OCI-LY3 (cell line): ENCODE measurements at regions not wholly inside any gene's neighbourhood (a gene's known extent, or its start where the extent isn't known, plus 50 kb on each side); places are given as distances from the start of the nearest gene placed in this dataset.

Source experiments
- H2AFZ ChIP-seq: fragments of 200-600, 300-600 bp; shearing (Covaris generic); 2 replicates; pipeline ENCODE4 v1.6.0; 2014; ENCODE audit warnings: antibody characterized with exemption, low read depth, low read length
- H3K27ac ChIP-seq: fragments of 200-600, 300-600 bp; sonication (generic); 2 replicates; pipeline ENCODE4 v1.5.1; 2014; ENCODE audit warnings: mild to moderate bottlenecking, low read length, moderate library complexity, mixed read lengths
- H3K27me3 ChIP-seq: fragments of 200-600, 300-600 bp; sonication (generic); 2 replicates; pipeline ENCODE4 v1.6.1; 2014; ENCODE audit warnings: low read depth, low read length, mixed read lengths
- H3K36me3 ChIP-seq: fragments of 200-600, 300-600 bp; sonication (generic); replicated peaks from 2 replicates; pipeline ENCODE3; 2014; ENCODE audit warnings: low read depth, low read length, mixed read lengths
- H3K4me1 ChIP-seq: fragments of 300-600, 200-600 bp; sonication (generic); 2 replicates; pipeline ENCODE4 v1.6.1; 2014; ENCODE audit warnings: low read length, mixed read lengths
- H3K4me2 ChIP-seq: fragments of 200-600, 300-600 bp; sonication (generic); 2 replicates; pipeline ENCODE4 v1.6.1; 2014; ENCODE audit warnings: low read length, mixed read lengths
- H3K4me3 ChIP-seq: fragments of 300-600, 200-600 bp; sonication (generic); 2 replicates; pipeline ENCODE4 v1.5.1; 2014; ENCODE audit warnings: antibody characterized with exemption, mild to moderate bottlenecking, low read length, moderate library complexity
- H3K79me2 ChIP-seq: fragments of 300-600, 200-600 bp; shearing (Covaris generic); 2 replicates; pipeline ENCODE4 v1.6.1; 2014; ENCODE audit warnings: mild to moderate bottlenecking, low read length, mixed read lengths
- H3K9ac ChIP-seq: fragments of 300-600, 200-600 bp; shearing (Covaris generic); 2 replicates; pipeline ENCODE4 v1.6.0; 2014; ENCODE audit warnings: mild to moderate bottlenecking, low read length, moderate library complexity
- H3K9me3 ChIP-seq: fragments of 200-600, 300-600 bp; shearing (Covaris generic); 2 replicates; pipeline ENCODE4 v1.6.1; 2014; ENCODE audit warnings: low read length, mixed read lengths; ENCODE audit not compliant: insufficient read depth
- H4K20me1 ChIP-seq: fragments of 200-600, 300-600 bp; sonication (generic); 2 replicates; pipeline ENCODE4 v1.6.1; 2016; ENCODE audit warnings: low read length, mixed read lengths; ENCODE audit not compliant: insufficient read depth
- EZH2phosphoT487 ChIP-seq: fragments of 200-600 bp; shearing (Covaris generic); IDR thresholded peaks from 2 replicates; pipeline ENCODE4 v1.6.1; 2018; ENCODE audit warnings: antibody characterized with exemption, mixed run types, low read depth
- TF ChIP-seq, protein P1 (sequence below): fragments of 200-600, 300-600 bp; sonication (generic); IDR thresholded peaks from 2 replicates; pipeline ENCODE4 v1.5.1; 2014; ENCODE audit warnings: antibody characterized with exemption, low read length, low read depth

DNA sequence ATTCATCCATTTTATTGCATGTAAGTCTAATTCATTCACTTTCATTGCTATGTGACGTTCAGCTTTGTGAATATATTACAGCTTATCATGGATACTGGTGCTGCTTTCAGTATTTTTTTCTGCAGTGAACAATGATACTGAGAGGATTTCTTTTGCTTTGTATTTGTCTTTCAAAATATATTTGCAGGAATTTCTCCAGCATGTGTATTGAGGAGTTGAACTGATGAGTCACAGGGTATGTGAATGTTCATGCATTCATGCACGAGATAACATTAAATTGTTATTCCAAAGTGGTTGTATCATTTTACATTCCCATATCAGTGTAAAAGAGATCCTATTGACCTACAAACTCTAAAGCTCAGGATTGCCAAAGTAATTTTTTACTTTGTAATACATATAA, 283.8 kb upstream of the ARSJ start:
- Histone ChIP-seq H3K4me3 (no peak overlapping the region), H3K9me3 (no peaks in the 10 kb centered on the region), H3K4me2 (no peak overlapping the region), H3K27me3 (no peaks in the 10 kb centered on the region), H2AFZ (no peak overlapping the region), H3K27ac (no peak overlapping the region), H4K20me1 (no peaks in the 10 kb centered on the region), H3K4me1 (no peaks in the 10 kb centered on the region), H3K9ac (no peak overlapping the region), H3K79me2 (no peaks in the 10 kb centered on the region), H3K36me3 (no peaks in the 10 kb centered on the region)
- no peak for TF ChIP-seq EZH2phosphoT487
- TF ChIP-seq, protein P1, sequence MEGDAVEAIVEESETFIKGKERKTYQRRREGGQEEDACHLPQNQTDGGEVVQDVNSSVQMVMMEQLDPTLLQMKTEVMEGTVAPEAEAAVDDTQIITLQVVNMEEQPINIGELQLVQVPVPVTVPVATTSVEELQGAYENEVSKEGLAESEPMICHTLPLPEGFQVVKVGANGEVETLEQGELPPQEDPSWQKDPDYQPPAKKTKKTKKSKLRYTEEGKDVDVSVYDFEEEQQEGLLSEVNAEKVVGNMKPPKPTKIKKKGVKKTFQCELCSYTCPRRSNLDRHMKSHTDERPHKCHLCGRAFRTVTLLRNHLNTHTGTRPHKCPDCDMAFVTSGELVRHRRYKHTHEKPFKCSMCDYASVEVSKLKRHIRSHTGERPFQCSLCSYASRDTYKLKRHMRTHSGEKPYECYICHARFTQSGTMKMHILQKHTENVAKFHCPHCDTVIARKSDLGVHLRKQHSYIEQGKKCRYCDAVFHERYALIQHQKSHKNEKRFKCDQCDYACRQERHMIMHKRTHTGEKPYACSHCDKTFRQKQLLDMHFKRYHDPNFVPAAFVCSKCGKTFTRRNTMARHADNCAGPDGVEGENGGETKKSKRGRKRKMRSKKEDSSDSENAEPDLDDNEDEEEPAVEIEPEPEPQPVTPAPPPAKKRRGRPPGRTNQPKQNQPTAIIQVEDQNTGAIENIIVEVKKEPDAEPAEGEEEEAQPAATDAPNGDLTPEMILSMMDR, result no peak

DNA sequence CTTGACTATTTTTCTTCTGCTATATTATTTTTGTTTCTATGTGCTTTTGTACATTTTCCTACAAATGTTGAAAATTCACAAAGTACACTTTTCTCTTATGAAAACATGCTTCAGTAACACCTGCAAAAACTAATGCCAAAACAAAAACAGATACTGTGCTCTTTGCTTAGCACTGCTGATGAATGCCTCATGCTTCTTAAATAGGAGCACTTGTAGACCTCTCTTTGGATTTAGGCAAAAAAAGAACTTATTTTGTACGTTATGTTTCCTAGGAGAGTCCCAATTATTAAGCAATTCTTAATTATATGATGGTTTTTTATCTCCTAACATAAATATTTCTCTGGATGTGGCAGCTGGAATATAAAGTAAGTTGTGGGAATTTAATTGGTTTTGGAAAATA, 285.0 kb upstream of the ARSJ start:
- Histone ChIP-seq H3K79me2 (no peaks in the 10 kb centered on the region), H3K4me3 (no peak overlapping the region), H3K9ac (no peak overlapping the region), H2AFZ (no peak overlapping the region), H3K27ac (no peak overlapping the region), H4K20me1 (no peaks in the 10 kb centered on the region), H3K27me3 (no peaks in the 10 kb centered on the region), H3K9me3 (no peaks in the 10 kb centered on the region), H3K4me1 (no peaks in the 10 kb centered on the region), H3K36me3 (no peaks in the 10 kb centered on the region), H3K4me2 (no peak overlapping the region)
- TF ChIP-seq EZH2phosphoT487, result no peak
- TF ChIP-seq, protein P1, result no peak

DNA sequence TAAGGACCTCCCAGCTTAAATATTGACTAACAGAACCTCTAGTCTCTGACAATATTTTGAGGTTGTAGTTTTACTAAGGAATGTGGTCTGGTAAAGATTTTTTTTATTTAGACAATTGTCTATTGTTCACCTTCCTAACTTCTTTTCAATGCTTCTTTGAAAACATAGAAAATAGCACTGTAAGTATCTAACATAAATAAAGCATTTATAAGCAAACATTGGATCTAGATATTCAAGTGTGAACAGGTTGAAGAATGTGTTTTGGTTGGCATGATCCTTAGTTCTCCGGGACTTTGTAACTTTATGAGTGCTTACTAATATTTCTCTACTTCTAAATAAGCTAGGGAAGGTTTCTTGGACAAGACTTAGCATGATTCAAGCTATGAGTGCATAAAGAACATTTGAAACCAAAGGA, 285.4 kb upstream of the ARSJ start:
- Histone ChIP-seq H3K4me1 (no peaks in the 10 kb centered on the region), H3K27ac (no peak overlapping the region), H3K4me2 (no peak overlapping the region), H3K4me3 (no peak overlapping the region), H4K20me1 (no peaks in the 10 kb centered on the region), H2AFZ (no peak overlapping the region), H3K79me2 (no peaks in the 10 kb centered on the region), H3K36me3 (no peaks in the 10 kb centered on the region), H3K9me3 (no peaks in the 10 kb centered on the region), H3K9ac (no peak overlapping the region), H3K27me3 (no peaks in the 10 kb centered on the region)
- TF ChIP-seq, protein P1, result no peak
- no peak for TF ChIP-seq EZH2phosphoT487

DNA sequence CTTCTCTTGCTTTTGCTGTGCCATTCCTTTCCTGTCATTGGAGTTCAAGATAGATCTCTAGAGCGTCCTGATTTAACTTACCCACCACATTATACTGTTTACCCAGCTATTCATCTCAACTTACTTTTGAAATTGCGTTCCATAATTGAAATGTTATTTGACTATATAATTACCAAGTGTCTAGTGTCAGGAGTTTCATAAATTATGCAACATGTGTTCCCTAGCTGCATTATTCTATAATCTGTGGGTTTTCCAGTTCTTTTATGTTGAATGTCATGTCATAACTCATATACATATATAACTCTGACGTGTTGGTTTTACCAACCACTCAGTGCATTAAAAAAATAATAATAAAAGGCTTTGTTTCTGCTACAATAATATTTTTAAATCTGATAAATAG, 285.9 kb upstream of the ARSJ start:
- H3K79me2 ChIP-seq, result no peaks in the 10 kb centered on the region
- H3K9ac ChIP-seq, result no peak overlapping the region
- no peak overlapping the region for H3K27ac ChIP-seq
- H3K4me1 ChIP-seq, result no peaks in the 10 kb centered on the region
- no peaks in the 10 kb centered on the region for H3K36me3 ChIP-seq
- no peak overlapping the region for H2AFZ ChIP-seq
- no peaks in the 10 kb centered on the region for H3K27me3 ChIP-seq
- TF ChIP-seq, protein P1, result no peak
- TF ChIP-seq EZH2phosphoT487, result no peak
- H3K9me3 ChIP-seq, result no peaks in the 10 kb centered on the region
- H3K4me3 ChIP-seq, result no peak overlapping the region
- no peaks in the 10 kb centered on the region for H4K20me1 ChIP-seq
- H3K4me2 ChIP-seq, result no peak overlapping the region
